Muscle layer of duodenum (tissue), 2 donors: ENCODE measurements at regions not wholly inside any gene's neighbourhood (a gene's known extent, or its start where the extent isn't known, plus 50 kb on each side); places are given as distances from the start of the nearest gene placed in this dataset.
"Not testable (repeated sequence)": the region's sequence is repeated elsewhere in the genome, so short reads cannot be mapped to it uniquely, and the experiment has no call there.

Experiments
- H3K27ac ChIP-seq: one replicate; pipeline ENCODE4 v1.7.0; 2013; ENCODE audit warnings: mild to moderate bottlenecking, low read length
- H3K27me3 ChIP-seq: one replicate; pipeline ENCODE4 v1.7.0; 2013; ENCODE audit warnings: low read depth, mild to moderate bottlenecking, control low read depth, low read length
- H3K36me3 ChIP-seq, 2 donors: one replicate each; pipeline ENCODE4 v1.7.0; 2013; ENCODE audit warnings: low read length in 2 of 2, control low read depth in 1 of 2, mild to moderate bottlenecking in 1 of 2; ENCODE audit not compliant: insufficient read depth in 2 of 2, control insufficient read depth in 1 of 2
- H3K4me1 ChIP-seq, 2 donors: one replicate each; pipeline ENCODE4 v1.7.0; 2013; ENCODE audit warnings: low read length in 2 of 2, mild to moderate bottlenecking in 2 of 2, control low read depth in 1 of 2, moderate library complexity in 1 of 2; ENCODE audit not compliant: insufficient read depth in 2 of 2, control insufficient read depth in 1 of 2
- H3K4me3 ChIP-seq, 2 donors: one replicate each; pipeline ENCODE4 v1.7.0; 2013; ENCODE audit warnings: low read length in 2 of 2, low read depth in 1 of 2, mild to moderate bottlenecking in 1 of 2
- H3K9me3 ChIP-seq, 2 donors: one replicate each; pipeline ENCODE4 v1.7.0; 2013; ENCODE audit warnings: low read length in 2 of 2, control low read depth in 1 of 2, mild to moderate bottlenecking in 1 of 2; ENCODE audit not compliant: control insufficient read depth in 1 of 2
- donor health status: healthy.

DNA sequence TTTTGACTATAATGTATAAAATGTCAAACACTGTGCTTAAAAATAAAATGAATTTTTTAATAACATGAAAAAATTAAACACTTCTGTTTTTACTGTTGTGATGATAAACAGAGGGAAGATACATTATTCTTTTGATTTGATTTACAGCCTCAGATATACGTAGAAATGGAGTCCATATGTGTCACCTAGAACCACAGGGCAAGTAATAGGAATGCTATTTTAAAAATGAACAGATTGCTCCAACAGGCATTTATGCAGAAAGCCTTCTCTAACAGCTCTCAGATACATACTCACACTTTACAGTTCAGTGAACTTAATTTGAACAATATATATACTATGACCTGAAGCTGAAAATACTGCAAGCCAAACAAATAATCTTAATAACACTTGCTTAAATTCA, 1551.0 kb downstream of the GRIK2 start:
- Histone ChIP-seq H3K27ac (no peak overlapping the region), H3K27me3 (no peaks in the 10 kb centered on the region), H3K4me3 (no peak overlapping the region), H3K4me1 (no peaks in the 10 kb centered on the region), H3K36me3 (no peaks in the 10 kb centered on the region), H3K9me3 (no peaks in the 10 kb centered on the region)

DNA sequence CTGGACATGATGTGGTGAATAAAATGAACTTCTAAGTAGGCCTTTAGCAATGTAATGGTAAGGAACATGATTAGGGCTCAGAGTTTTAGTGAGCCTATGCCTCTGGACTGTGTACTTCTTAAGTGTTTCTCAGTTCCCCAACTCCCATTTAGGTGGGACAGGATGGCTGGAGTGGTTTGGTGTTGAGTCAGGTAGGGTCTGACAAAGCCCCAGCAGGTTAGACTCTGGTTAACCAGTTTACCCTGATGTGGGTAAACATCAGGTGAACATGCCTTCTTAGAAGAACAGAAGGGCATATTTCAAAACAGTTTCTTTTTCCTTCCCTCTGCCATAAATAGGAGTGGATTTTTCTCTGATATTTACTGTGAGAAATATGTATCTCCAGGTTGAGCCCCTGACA, 1548.7 kb downstream of the GRIK2 start:
- no peak overlapping the region for H3K27ac ChIP-seq
- no peaks in the 10 kb centered on the region for H3K36me3 ChIP-seq
- no peak overlapping the region for H3K4me3 ChIP-seq
- H3K27me3 ChIP-seq: no peaks in the 10 kb centered on the region
- H3K9me3 ChIP-seq: no peaks in the 10 kb centered on the region
- H3K4me1 ChIP-seq: no peaks in the 10 kb centered on the region

DNA sequence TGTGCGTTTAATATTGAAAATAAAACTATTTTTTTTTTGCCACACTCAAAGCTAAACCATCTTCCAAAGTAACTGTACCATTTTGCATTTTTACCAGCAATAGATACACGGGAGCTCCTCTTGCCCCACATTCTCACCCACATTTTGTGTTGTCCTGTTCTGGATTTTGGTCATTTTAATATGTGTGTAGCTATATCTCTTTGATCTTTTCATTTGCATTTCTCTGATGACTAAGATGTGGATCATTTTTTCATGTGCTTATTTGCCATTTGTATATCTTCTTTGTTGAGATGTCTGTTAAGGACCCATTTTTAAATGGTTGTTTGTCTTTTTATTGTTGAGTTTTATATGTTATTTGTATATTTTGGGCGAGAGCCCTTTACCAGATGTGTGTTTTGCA, 1543.5 kb downstream of the GRIK2 start:
- H3K36me3 ChIP-seq: no peaks in the 10 kb centered on the region
- no peaks in the 10 kb centered on the region for H3K9me3 ChIP-seq
- H3K27ac ChIP-seq: no peak overlapping the region
- no peaks in the 10 kb centered on the region for H3K4me1 ChIP-seq
- no peak overlapping the region for H3K4me3 ChIP-seq
- H3K27me3 ChIP-seq: no peaks in the 10 kb centered on the region

- no peaks in the 10 kb centered on the region for H3K27me3 ChIP-seq
- no peak overlapping the region for H3K4me3 ChIP-seq
- no peaks in the 10 kb centered on the region for H3K4me1 ChIP-seq
- H3K36me3 ChIP-seq: no peaks in the 10 kb centered on the region
- no peak overlapping the region for H3K27ac ChIP-seq
- no peaks in the 10 kb centered on the region for H3K9me3 ChIP-seq
Observed at GRCh38 chr6:102928109-102928508, 1534.6 kb downstream of the GRIK2 start.

- Histone ChIP-seq H3K9me3 (no peaks in the 10 kb centered on the region), H3K27ac (no peak overlapping the region), H3K27me3 (no peaks in the 10 kb centered on the region), H3K36me3 (no peaks in the 10 kb centered on the region), H3K4me1 (no peaks in the 10 kb centered on the region), H3K4me3 (no peak overlapping the region)
Observed at GRCh38 chr6:102918161-102918560, 1524.7 kb downstream of the GRIK2 start.

DNA sequence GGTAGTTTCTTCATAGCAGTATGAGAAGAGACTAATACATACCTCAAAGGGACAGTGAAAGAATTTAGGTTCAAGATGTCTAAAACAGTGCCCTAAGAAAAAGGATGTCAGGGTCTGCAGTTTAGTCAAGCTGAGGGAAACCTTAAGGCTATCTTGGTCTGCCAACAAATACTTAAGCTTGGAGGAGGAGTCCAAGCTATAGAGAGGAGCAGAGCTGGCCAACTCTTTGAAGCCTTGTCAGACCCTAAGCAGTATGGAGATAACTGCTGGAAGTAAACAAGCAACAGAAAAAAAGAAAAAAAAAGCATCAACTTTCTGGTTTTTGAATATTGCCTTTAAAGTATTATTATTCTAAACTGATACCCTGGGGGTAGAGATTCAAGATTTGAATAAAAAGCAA, 1518.1 kb downstream of the GRIK2 start:
- H3K9me3 ChIP-seq: peaks cover 0 to 3% of the 10 kb centered on the region in 2 donors
- no peak overlapping the region for H3K27ac ChIP-seq

DNA sequence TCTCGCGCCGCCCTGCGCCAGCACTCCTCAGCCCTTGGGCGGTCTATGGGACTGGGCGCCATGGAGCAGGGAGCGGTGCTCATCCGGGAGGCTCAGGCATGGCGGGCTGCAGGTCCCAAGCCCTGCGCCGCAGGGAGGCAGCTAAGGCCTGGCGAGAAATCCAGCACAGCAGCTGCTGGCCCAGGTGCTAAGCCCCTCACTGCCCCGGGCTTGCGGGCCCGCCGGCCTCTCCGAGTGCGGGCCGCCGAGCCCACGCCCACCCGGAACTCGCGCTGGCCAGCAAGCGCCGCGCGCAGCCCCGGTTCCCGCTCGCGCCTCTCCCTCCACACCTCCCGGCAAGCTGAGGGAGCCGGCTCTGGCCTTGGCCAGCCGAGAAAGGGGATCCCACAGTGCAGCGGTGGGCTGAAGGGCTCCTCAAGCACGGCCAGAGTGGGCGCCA, 1517.2 kb downstream of the GRIK2 start:
- not testable (repeated sequence) for H3K27me3 ChIP-seq, H3K9me3 ChIP-seq, H3K4me1 ChIP-seq, H3K36me3 ChIP-seq, H3K27ac ChIP-seq, H3K4me3 ChIP-seq

More for the DNA sequence above, 1518.1 kb downstream of the GRIK2 start:
- Histone ChIP-seq H3K27me3 (no peaks in the 10 kb centered on the region), H3K36me3 (no peaks in the 10 kb centered on the region), H3K4me3 (no peak overlapping the region), H3K4me1 (no peaks in the 10 kb centered on the region)

- Histone ChIP-seq H3K4me3 (no peak overlapping the region), H3K4me1 (no peaks in the 10 kb centered on the region), H3K36me3 (no peaks in the 10 kb centered on the region), H3K27ac (no peak overlapping the region), H3K9me3 (peaks cover 0 to 3% of the 10 kb centered on the region in 2 donors), H3K27me3 (no peaks in the 10 kb centered on the region)
Observed at GRCh38 chr6:102907181-102907580, 1513.7 kb downstream of the GRIK2 start.

GRCh38 chr6:102902471-102902870, 1509.0 kb downstream of the GRIK2 start:
- Histone ChIP-seq H3K27me3 (no peaks in the 10 kb centered on the region), H3K4me3 (no peak overlapping the region), H3K9me3 (peaks cover 0 to 3% of the 10 kb centered on the region in 2 donors), H3K4me1 (no peaks in the 10 kb centered on the region), H3K36me3 (no peaks in the 10 kb centered on the region), H3K27ac (no peak overlapping the region)

- Histone ChIP-seq H3K36me3 (no peaks in the 10 kb centered on the region), H3K27me3 (no peaks in the 10 kb centered on the region), H3K9me3 (peaks cover 0 to 3% of the 10 kb centered on the region in 2 donors), H3K27ac (no peak overlapping the region), H3K4me3 (no peak overlapping the region), H3K4me1 (no peaks in the 10 kb centered on the region)
Observed at GRCh38 chr6:102895683-102896082, 1502.2 kb downstream of the GRIK2 start.

DNA sequence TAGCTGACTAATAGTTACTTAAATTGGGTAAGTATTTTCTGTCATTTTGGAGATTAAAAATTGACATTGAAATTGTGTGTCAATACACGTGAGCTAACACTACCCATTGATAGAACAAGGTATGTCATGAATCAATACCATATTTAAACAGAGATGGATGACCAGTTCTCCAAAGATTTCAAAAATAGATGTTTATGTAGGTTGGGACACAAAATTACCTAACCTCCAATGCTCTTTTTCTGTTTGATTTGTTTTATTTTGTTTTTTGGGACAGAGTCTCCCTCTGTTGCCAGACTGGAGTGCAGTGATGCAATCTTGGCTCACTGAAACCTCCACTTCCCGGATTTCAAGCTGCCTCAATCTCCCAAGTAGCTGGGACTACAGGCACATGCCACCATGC, 1491.7 kb downstream of the GRIK2 start:
- no peaks in the 10 kb centered on the region for H3K9me3 ChIP-seq
- H3K27me3 ChIP-seq: no peaks in the 10 kb centered on the region
- no peak overlapping the region for H3K4me3 ChIP-seq
- H3K27ac ChIP-seq: no peak overlapping the region
- H3K4me1 ChIP-seq: no peaks in the 10 kb centered on the region
- no peaks in the 10 kb centered on the region for H3K36me3 ChIP-seq

DNA sequence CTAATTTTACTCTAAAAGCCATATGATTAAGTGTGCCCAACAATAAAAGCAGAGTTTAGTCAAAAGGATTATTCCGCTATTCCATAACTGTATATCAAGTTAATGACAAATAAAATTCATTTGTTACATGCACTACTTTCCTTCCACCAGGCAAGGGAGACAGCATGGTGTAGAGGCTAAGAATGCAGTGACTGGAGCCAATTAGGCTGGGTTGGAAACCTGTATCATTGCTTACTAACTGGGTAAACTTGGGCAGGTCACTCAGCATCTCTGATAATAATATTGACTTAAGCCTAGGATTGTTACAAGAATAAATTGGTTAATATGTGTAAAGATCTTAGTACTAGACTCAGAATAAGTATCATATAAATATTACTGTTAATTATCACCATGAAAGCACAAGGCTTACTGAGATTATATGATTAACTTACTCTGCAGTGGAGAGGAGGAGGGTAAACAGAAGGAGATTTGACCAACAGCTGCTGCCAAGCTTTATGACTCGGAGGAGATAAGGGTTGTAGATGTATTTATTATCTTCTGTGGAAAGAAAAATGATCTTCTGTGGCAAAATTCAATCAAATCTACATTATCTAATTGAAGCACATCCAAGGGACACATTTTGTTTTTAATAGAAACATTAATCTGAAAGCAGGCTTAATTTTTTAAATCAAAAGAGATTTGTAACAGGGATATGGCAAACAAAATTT, 1459.9 kb downstream of the GRIK2 start:
- H3K4me1 ChIP-seq: no peaks in the 10 kb centered on the region
- H3K27me3 ChIP-seq: no peaks in the 10 kb centered on the region
- no peaks in the 10 kb centered on the region for H3K9me3 ChIP-seq
- H3K27ac ChIP-seq: no peak overlapping the region
- H3K4me3 ChIP-seq: no peak overlapping the region
- H3K36me3 ChIP-seq: no peaks in the 10 kb centered on the region
